ENCODE measurements at regions not wholly inside any gene's neighbourhood (a gene's known extent, or its start where the extent isn't known, plus 50 kb on each side); places are given as distances from the start of the nearest gene placed in this dataset.
"Not testable (repeated sequence)": the region's sequence is repeated elsewhere in the genome, so short reads cannot be mapped to it uniquely, and the experiment has no call there.

DNA sequence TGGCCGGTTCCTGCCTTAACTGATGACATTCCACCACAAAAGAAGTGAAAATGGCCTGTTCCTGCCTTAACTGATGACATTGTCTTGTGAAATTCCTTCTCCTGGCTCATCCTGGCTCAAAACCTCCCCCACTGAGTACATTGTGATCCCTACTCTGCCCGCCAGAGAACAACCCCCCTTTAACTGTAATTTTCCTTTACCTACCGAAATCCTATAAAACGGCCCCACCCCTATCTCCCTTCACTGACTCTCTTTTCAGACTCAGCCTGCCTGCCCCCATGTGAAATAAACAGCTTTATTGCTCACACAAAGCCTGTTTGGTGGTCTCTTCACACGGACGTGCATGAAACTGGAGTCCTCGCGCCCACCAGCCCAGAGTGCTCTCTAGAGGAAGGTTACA lies 166.5 kb downstream of the ADRA2C start:
- not testable (repeated sequence) for DNase-seq (ENCODE audit: low spot score)

DNA sequence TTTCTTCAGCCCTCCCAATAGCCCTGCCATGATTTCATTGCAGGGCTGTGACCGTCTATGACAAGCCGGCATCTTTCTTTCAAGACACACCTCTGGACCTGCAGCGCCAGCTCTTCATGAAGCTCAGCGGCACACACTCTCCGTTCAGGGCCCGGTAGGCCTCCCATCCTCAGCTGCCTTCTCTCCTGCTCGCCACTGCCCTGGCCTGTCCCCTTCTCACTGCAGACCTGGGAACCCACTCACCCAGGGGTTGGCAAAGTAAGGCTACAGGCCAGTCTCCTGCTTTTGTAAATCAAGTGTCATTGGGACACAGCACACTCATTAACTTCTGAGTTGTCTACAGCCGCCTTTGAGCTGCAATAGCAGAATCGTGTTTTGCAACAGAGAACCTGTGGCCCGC lies 169.2 kb downstream of the ADRA2C start:
- not testable (repeated sequence) for DNase-seq (ENCODE audit: low spot score)

DNA sequence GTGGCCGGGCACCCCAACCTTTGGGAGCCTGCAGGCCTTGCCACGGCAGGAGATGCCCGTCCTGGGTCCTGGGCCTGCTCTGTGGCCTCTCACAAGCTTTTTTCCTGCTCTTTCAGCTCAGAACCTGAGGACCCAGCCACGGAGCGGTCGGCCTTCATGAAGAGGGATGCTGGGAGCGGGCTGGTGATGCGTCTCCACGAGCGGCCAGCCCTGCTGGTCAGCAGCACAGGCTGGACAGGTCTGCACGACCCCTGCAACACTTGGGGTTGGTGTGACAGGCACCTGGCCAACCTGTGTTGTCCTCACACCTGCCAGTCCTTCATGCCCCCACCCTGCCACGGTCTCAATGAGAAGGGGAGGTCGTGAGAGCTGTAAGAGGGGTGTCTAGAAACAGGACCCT lies 170.0 kb downstream of the ADRA2C start:
- DNase-seq (ENCODE audit: low spot score): no peak

DNA sequence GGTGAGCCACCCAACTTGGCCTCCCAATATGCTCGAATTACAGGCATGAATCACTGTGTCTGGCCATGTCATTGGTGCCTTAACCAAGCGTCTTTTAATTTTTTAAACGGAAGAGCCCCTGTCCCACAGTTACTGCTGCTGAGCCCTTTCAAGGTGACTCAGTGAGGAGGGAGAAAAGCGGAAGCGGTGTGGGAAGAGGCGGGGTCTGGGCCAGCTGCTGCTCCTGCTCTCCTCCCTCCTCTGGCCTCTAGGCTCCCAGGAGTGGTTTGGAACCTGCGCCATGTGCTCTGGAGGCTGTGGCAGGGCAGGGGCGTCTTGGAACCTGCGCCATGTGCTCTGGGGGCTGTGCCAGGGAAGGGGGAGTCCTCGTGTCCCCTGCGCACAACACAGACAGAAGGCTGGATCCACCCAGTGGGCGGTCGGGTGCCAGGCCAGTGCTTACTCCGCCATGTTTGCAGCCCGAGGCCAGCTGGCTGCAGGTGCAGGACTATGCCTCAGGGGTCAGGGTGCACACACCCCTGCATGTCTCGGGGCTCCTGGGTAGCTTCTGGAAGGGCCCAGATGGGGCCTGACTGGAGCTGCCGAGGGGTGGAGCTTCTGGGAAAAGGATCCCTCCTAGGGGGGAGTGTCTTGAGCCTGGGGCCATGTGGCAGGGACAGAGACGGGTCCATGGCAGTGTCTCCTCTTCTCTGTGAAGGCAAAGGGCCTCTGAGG lies 171.8 kb downstream of the ADRA2C start:
- not testable (repeated sequence) for DNase-seq (ENCODE audit: low spot score)

DNA sequence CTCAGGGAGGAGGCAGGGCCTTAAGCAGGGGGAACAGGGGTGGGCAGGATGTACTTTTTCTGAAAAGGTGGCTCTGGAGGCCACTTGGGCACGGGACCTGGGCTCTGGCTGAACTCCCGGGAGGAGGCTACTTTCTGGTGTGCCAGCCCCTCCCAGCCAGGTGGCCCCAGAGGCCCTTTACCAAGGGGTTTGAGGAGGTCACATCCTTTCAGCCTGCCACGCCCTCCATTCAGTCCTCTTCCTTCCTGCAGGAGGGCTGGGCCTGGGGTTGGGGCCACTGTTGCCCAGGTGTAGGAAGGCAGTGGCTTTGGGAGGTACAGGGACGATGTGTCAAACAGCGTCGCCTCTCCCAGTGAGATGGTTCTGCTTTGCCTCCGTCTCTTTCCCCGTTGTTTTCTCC lies 172.5 kb downstream of the ADRA2C start:
- not testable (repeated sequence) for DNase-seq (ENCODE audit: low spot score)

DNA sequence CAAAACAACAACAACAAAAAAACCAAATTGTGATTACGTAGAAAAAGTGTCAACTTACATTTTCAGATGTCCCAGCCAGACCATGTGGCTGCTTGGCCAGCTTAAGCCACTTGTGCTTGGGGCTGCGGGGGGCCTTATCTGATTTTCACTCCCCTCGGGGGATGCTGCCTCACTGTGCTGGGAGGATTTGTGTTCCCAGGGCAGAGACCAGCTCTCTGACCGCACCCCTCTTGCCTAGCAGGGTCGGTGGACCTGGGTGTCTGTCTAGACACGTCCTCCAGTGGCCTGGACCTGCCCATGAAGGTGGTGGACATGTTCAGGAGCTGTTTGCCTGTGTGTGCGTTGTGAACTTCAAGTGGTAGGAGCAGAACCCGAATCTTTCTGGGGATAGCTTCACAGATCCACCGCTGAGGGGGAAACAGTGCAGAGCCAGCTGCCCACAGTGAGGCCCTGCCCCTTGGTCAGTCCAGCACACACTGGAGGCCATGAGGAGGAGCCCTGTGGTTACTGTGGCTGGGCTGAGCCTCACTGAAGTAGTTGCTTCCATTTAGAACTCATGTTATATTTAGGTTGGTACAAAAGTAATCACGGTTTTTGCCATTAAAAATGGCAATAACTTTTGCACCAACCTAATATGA lies 173.9 kb downstream of the ADRA2C start:
- not testable (repeated sequence) for DNase-seq (ENCODE audit: low spot score)

DNA sequence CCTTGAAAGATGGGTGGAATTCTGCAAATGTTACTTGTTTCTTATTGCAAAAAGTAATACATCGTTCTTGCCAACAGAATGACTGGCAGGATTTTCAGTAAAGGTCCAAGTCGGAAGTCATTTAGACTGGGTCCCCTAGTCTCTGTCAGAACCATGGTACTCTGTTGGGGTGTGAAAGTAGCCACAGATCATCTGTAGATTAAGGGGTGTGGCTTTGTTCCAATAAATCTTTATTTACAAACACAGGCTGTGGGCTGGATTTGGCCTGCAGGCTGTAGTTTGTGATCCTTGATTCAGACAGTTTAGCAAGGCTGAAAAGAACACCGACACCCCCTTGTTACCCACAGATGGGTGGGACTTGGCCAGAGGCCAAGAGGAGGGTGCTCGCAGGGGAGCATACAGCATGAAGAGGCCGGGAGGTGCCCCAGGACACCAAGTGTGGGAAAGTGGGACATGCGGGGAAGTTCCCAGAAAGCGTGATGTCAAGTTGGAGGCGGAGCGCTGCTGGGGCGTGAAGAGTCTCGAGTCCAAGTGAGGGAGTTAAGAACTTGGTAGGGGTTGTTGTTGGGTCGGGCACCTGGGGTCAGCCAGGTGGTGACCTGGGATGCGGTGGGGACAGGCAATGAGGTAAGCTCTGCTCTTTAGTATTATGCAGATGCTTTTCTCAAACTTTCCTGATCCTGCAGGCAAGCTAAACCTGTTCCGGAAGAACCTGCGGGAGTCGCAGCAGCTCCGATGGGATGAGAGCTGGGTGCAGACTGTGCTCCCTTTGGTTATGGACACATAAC lies 175.7 kb downstream of the ADRA2C start:
- DNase-seq (ENCODE audit: low spot score): not testable (repeated sequence)

DNA sequence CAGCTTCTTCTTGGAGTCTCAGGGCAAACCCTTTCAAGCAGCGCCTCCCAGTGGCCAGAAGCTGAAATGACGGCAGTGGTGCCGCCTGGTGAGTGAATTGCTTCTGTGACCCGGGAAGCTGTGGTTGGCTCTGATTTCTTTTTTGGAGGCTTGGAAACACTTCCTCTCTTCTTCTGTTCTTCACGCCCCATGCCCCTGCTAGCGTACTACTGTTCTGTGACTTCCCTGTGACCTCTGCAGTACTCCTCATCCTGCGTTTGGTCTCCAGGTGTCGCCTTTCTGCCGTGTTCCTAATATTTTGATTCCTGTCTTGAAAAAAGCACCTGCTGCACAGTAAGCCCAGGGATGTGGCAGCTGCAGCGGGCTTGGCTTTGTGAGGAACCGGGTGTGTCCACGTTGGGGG lies 176.4 kb downstream of the ADRA2C start:
- DNase-seq (ENCODE audit: low spot score): peak; percentile 23

DNA sequence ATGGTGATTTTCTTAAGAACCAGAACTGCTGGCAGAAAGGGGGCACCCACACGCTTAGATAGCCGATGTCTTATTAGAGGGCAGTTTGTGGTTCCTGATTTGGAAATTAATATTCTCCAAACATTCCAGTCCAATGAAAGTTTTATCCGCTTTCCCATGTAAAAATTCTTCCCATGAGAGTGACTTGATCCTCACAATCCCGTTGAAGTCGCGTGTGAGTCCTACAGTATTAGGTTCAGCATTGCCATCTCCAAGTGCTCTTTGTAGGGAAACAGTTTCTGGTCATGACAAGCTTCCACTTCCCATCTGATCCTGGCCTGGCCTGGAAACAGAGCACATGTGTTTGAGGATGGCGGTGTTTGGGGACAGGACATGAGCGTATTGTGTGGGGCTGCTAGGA lies 176.9 kb downstream of the ADRA2C start:
- DNase-seq (ENCODE audit: low spot score): not testable (repeated sequence)

DNA sequence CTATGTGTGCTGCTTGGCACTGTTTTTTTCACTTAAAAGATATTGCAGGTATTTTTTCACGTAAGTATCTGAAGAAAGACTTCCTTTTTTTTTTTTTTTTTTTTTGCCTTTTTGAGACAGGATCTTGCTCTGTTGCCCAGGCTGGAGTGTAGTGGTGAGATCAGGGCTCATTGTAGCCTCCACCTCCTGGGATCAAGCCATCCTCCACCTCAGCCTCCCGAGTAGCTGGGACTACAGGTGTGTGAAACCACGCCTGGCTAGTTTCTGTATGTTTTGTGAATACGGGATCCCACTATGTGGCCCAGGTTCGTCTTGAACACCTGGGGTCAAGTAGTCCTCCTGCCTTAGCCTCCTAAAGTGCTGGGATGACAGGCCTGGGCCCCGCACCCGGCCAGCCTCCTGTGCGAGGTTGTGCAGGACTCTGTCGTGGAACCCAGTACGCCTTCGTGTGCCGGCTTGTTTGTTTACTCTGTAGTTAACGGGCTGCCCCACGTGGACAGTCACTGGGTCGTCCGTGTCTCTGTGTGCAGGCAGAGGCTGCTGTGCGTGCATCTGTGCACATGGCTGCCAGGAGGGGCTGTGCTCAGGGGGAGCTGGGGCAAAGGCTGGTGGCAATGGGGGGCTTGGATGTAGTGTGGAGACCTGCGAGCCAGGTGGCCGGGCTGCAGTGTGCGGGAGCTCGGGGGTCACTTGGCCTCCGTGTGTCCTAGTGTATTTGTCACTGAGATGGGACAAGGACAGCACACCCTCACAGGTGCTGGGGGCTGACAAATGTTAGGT lies 179.5 kb downstream of the ADRA2C start:
- DNase-seq (ENCODE audit: low spot score): no peak

DNA sequence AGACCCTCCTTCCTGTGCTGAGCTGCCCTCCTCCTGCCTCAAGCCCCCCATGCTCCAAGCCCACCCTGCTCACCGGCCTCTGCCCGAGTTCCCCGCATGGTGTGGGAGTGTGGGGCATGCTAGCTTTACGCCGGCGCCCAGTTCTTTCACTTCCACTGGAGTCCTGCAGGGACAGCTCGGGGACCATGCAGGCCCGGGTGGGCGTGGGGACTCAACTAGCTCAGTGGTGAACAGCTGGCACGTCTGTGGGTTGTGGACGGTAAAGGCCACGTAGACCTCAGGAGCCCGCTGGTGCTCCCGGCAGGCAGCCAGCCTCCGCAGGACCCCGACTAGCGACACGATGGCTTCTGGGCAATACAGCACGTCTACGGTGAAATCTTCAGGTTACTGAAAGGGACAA lies 180.4 kb downstream of the ADRA2C start:
- DNase-seq (ENCODE audit: low spot score): not testable (repeated sequence)

DNA sequence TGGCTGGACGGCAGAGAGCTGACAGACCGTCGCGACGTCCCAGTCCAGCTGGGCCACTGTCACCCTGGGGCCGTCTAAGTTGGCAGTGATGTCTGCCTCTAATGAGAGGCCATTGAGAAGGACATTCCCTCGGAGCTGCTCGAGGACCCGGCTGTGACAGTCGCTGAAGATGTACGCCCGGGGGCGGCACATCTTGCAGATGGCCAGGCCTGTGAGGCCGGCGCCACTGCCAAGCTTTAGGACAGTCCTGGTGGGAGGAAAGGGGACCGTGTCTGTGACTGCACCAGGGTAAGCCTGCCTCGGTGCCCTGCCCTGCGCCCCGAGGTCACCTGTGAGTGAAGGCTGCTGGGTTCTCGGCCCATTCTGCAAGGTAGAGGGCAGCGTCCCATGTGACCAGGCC lies 181.6 kb downstream of the ADRA2C start:
- DNase-seq (ENCODE audit: low spot score): not testable (repeated sequence)

DNA sequence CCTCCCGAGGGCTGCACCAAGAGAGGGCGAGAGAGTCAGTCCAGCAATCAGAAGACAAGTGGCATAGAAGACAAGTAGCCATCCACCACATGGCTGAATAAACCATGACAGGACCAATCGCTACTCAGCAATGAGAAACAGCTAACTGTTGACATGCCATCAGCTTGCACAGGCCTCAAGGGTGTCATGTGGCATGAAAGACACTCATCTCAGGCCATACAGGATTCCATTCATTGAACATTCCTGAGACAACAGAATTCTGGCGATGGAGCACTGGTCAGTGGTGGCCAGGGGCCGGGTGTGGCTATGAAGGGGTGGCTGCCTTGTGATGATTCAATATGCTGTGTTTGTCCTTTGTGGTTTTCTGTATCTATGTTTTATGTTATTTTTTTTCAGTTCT lies 182.0 kb downstream of the ADRA2C start:
- DNase-seq (ENCODE audit: low spot score): not testable (repeated sequence)

DNA sequence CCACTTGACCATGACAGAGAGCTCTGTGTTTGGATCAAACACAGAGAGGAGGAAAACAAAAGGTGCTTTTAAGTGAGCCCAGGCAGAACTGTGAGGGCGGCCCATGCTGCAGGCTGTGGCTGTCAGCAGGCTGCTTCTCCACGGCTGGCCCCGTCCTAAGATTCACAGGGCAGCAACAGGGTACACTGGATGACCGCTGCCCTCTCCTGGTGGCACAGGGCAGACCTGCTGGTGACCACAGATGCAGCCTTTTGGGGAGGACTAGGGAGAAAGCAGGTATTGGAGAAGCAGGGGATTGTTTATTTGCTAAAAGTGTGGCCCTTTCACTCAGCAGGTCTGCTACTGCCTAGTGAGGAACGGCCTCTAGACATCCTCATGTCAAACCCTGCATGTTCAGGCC lies 183.7 kb downstream of the ADRA2C start:
- peak; percentile 44 for DNase-seq (ENCODE audit: low spot score)

DNA sequence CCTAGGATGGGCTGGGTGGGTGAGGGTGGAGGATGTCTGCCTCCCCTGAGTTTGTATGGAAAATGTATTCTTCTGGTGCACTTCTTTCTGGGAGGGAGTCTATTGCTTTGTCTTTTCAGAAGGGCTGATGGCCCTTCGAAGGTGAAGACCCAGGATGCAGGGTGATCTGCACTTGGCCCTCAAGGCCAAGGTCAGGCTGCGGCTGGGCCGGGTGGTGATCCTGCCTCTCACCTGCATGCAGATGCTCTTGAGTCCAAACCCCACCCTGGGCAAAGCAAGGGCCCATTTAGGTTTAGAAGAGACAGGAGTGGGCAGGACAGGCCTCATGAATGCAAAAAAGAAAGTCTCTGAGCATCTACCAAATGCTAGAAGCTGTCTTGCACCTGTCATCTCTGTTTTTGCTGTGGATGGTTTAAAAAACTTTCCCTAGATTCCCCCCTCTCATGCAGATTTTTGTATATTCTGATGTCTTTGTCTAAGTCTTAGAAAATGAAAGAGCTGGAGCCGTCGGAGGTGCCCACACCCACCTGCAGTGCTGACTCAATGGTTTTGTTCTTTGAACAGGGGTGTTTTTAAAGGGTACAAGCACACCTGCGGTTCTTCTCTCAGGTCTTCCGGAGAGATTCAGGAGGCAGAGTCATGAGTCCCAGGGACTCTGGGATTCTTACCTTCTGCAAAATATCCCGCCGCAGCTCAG lies 186.4 kb downstream of the ADRA2C start:
- DNase-seq (ENCODE audit: low spot score): not testable (repeated sequence)

DNA sequence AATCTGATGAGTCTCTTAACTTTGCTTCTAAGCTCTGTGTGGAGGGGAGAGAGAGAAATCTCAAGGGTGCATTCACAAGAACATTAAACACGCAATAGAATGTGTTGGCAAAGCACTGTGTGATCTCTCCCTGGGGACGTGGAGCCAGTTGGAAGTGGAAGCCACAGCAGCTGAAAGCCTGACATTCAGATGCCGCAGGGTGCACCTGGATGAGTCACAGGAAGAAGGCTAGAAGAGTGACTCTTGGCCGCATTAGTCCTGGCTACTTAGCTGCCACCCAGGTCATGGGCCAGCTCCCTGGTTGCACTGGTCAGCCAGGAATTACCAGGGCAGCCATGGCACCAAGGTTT lies 186.9 kb downstream of the ADRA2C start:
- DNase-seq (ENCODE audit: low spot score): not testable (repeated sequence)

DNA sequence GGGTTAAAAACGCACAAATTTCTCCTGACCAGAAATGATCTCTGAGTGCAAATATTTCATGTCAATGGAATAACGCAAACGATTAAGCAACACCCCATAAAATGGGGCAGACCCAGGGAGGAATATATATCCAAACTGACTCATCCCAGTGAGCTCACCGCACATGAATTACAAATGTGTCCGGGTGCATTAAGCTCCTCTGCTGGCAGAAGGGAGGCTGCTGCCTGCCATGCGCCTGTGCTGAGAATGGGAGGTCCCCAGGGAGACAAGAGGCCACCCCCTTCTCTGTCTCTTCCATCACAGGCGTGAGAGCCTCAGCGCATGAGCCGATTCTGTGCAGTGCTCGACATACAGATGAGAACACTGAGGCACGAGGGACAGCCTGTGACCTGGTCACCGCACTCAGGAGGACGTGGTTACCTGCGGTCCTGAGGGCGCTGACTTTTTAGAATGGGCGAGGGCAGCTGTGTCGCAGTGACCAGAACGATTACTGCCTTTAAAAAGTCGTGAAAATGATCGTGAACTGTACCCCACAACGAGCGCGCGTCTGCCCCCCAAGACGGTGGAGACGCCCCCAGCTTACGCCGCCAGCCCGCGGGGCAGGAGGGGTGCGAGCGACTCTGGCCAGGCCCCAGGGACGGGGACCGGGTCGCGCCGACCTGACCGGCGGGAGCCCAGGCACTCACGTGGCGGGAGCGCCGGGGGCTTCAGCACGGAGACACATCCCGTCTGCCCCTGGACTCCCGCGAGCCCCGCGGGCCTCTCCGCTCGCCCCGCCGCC lies 188.5 kb downstream of the ADRA2C start:
- DNase-seq (ENCODE audit: low spot score): peak; percentile 29

DNA sequence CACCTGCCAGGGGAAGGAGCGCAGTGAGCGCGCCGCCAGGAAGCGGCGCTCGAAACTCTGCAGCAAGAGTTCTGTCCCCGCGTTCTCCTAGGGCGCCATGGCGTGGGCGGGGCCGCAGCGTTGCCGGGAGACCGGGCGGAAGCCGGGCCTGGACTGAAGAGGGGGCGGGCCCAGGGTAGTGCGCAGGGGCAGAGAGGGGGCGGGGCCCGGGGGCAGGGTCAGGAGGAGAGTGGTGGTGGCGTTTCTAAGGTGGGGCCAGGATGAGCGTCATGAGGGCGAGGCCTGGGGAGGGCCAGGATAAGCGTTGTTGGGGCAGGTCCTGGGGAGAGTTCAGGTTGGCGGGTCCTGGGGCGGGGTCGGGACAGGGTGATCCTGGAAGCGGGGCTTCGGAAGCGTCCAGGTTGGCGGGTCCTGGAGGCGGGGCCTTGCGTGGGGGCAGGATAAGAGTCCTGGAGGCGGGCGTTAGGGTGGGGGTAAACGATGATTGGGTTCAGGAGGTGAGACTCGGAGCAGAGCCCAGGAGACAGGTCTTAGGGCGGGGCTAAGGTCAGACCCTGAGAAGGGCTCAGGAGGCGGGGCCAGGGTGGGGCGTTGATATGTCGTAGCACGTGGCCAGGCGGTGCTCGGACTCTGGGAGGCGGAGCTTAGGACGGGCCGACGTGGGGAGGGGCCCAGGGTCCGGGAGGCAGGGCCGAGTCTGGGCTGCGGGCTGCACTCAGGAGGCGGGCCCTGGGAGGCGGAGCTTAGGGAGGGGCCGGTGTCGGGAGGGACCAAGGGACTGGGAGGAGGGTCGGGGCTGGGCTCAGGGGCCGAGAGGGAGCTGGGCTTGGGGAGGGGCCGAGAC lies 189.4 kb downstream of the ADRA2C start:
- DNase-seq (ENCODE audit: low spot score): peak; percentile 61

DNA sequence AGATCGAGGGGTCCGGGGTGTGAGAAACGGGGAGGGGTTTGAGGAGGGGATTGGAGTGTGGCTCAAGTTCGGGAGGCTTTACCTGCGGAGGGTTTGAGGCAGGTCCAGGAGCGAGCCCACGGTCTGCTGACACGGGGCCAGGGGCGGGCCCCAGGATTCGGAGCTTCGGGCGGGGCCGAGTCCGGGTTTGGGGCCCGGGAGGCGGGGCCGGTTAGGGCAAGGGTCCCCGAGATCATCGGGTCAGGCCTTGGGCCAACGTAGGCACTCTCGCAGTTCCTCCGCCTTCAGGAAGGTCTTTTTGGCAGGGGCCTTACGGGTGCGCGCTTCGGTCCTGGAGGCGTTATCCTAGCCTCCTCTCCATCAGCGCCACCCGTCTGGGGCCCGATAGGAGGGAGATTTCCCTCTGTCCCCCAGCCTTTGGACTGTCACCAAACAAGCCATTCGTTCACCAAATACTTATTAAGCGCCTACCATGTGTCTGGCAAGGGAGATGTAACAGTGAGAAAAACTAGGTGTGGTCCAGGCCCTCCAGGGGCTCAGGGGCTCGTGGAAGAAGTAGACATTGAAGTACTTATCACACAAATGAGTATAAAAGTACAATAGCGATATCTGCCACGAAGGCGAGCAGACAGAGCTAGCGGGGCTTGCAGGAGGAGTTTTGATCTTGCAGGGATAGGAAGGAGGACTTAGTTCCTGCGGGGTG lies 190.1 kb downstream of the ADRA2C start:
- DNase-seq (ENCODE audit: low spot score): not testable (repeated sequence)
